ENCODE measurements at regions not wholly inside any gene's neighbourhood (a gene's known extent, or its start where the extent isn't known, plus 50 kb on each side); places are given as distances from the start of the nearest gene placed in this dataset.

DNA sequence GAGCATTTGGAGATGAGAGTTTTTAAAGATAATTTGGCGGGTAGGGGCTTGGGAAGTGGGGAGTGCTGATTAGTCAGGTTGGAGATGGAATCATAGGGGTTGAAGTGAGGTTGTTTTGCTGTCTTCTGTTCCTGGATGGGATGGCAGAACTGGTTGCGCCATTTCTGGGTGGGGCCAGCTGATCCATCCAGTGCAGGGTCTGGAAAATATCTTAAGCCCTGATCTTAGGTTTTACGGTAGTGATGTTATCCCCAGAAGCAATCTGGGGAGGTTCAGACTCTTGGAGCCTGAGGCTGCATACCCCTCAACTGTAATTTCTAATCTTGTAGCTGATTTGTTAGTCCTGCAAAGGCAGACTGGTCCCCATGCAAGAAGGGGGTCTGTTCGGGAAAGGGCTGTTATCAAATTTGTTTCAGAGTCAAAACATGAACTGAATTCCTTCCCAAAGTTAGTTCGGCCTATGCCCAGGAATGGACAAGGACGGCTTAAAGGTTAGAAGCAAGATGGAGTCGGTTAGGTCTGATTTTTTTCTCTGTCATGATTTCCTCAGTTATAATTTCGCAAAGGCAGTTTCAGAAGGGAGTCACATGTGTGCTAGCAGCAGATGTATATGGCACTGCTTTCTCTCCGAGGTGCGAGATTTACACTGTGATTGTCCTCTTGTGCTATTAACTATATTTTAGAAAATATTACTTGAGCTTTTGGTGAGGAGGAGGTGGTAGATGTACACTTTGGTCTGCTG is 540.4 kb downstream of the EDEM1 start:
- H3K4me3 ChIP-seq, result no peak overlapping the region
- no peak for TF ChIP-seq CTCF (IDR thresholded peaks at IDR 0.05)
- no peaks in the 10 kb centered on the region for H3K4me1 ChIP-seq
- no peak for DNase-seq
- intact Hi-C loops (cut with DNase I), result no loop called here
- H3K27ac ChIP-seq, result no peak overlapping the region
- H3K9me3 ChIP-seq, result no peaks in the 10 kb centered on the region
- no peak for ATAC-seq
- H3K36me3 ChIP-seq, result no peaks in the 10 kb centered on the region
- no peaks in the 10 kb centered on the region for H3K27me3 ChIP-seq

- Histone ChIP-seq H3K36me3 (no peaks in the 10 kb centered on the region), H3K9me3 (no peaks in the 10 kb centered on the region), H3K27me3 (no peaks in the 10 kb centered on the region), H3K4me1 (no peaks in the 10 kb centered on the region), H3K27ac (no peak overlapping the region), H3K4me3 (no peak overlapping the region)
- no peak for ATAC-seq
- no peak for TF ChIP-seq CTCF (IDR thresholded peaks at IDR 0.05)
- DNase-seq, result no peak
- intact Hi-C loops (cut with DNase I), result no loop called here
Measured at GRCh38 chr3:5729852-5730251, 542.3 kb downstream of the EDEM1 start.

DNA sequence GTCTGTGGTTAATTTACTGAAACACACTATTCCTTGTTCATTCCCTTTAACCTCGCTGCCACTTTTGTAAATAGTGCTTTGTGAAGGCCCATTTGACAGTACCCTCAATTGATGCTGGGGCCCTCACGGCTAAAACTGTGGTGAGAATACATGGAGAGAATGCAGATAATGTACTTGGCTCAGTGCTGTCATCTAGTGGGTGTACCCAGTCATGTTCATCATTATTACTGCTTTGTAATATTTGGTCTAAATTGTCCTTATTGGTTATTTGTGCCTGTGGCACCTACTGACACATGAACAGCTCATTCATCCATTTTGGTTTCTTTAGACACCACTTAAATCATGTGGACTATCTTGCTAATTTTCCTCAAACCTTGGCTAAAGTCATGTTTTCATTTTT is 543.6 kb downstream of the EDEM1 start:
- Histone ChIP-seq H3K27me3 (no peaks in the 10 kb centered on the region), H3K4me1 (no peaks in the 10 kb centered on the region), H3K27ac (no peak overlapping the region), H3K4me3 (no peak overlapping the region), H3K9me3 (no peaks in the 10 kb centered on the region), H3K36me3 (no peaks in the 10 kb centered on the region)
- no peak for TF ChIP-seq CTCF (IDR thresholded peaks at IDR 0.05)
- no peak for ATAC-seq
- intact Hi-C loops (cut with DNase I), result no loop called here
- no peak for DNase-seq

DNA sequence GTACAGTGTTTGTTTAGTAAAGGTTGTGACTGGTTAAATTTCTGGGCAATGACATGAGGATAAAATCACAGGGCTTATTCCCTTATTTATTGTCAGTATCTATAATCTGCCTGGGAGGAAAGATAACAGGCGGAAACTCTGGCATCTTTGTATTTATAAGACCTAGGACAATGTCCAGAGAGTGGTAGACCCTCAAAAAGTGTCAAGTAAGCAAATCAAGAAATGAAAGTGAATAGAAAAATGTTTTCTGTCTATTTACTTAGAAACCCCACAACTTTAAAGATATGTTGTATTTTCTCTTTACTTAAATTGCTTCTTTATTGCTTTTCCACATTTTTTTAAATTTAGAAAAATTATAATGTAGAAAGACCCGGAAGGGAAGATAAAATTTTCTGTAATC is 544.6 kb downstream of the EDEM1 start:
- Histone ChIP-seq H3K36me3 (no peaks in the 10 kb centered on the region), H3K9me3 (no peaks in the 10 kb centered on the region), H3K27me3 (no peaks in the 10 kb centered on the region), H3K27ac (no peak overlapping the region), H3K4me3 (no peak overlapping the region), H3K4me1 (no peaks in the 10 kb centered on the region)
- DNase-seq (no peak), ATAC-seq (no peak)
- no peak for TF ChIP-seq CTCF (IDR thresholded peaks at IDR 0.05)
- intact Hi-C loops (cut with DNase I), result no loop called here

DNA sequence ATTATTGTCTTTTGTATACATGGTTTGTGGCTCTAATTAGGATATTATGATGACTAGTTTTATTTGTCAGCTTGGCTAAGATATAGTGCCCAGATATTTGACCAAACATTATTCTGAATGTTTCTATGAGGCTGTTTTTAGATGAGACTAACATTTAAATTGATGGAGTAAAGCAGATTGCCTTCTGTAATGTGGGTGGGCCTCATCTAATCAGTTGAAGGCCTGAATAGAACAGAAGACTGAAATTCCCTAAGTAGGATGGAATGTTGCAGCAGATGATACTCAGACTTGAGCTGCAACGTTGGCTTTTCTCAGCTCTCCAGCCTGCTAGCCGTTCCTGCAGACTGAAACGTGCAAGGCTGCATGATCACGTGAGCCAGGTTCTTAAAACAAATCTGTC is 546.5 kb downstream of the EDEM1 start:
- Histone ChIP-seq H3K4me1 (no peaks in the 10 kb centered on the region), H3K9me3 (no peaks in the 10 kb centered on the region), H3K27ac (no peak overlapping the region), H3K27me3 (no peaks in the 10 kb centered on the region), H3K36me3 (no peaks in the 10 kb centered on the region), H3K4me3 (no peak overlapping the region)
- no peak for DNase-seq
- TF ChIP-seq CTCF (IDR thresholded peaks at IDR 0.05), result no peak
- no peak for ATAC-seq
- intact Hi-C loops (cut with DNase I), result no loop called here
